ENCODE measurements at regions not wholly inside any gene's neighbourhood (a gene's known extent, or its start where the extent isn't known, plus 50 kb on each side); places are given as distances from the start of the nearest gene placed in this dataset.

- TF ChIP-seq CTCF (conservative IDR thresholded peaks at IDR 0.05) (no peak), ZFX (IDR thresholded peaks at IDR 0.05) (no peak)
Observed at GRCh38 chr18:76587147-76587878, 92.3 kb upstream of the ZNF516 start.

All from C4-2B (cell line).